CD4-positive, CD25-positive, alpha-beta regulatory T cell (primary cell): ENCODE measurements at regions not wholly inside any gene's neighbourhood (a gene's known extent, or its start where the extent isn't known, plus 50 kb on each side); places are given as distances from the start of the nearest gene placed in this dataset.

Experiments
- ATAC-seq, 2 donors: fragments of 150-1000 bp; cut with Tn5 transposase; one replicate each; pipeline ENCODE4 v1.10.0; 2021; ENCODE audit warnings: low read depth in 2 of 2, moderate number of reproducible peaks in 2 of 2, moderate library complexity in 1 of 2
- DNase-seq, 3 donors: peaks; one replicate each; pipeline versions ENCODE4 v3.0.0 to v3.0.0-alpha.2; 2012 to 2022; ENCODE audit warnings: mixed read lengths in 1 of 3
- H3K27ac ChIP-seq: one replicate; pipeline ENCODE4 v1.7.0; 2013; ENCODE audit warnings: mild to moderate bottlenecking, low read length; ENCODE audit not compliant: insufficient read depth, poor library complexity, severe bottlenecking
- H3K27me3 ChIP-seq: one replicate; pipeline ENCODE4 v1.7.0; 2013; ENCODE audit warnings: low read length; ENCODE audit not compliant: control insufficient read depth, insufficient read depth
- H3K36me3 ChIP-seq: one replicate; pipeline ENCODE4 v1.7.0; 2013; ENCODE audit warnings: mild to moderate bottlenecking, low read length, moderate library complexity; ENCODE audit not compliant: control insufficient read depth, insufficient read depth
- H3K4me1 ChIP-seq: 2 replicates; pipeline ENCODE4 v1.7.0; 2013; ENCODE audit warnings: mild to moderate bottlenecking, low read length; ENCODE audit not compliant: insufficient read depth, control insufficient read depth, poor library complexity, severe bottlenecking
- H3K4me3 ChIP-seq: one replicate; pipeline ENCODE4 v1.7.0; 2013; ENCODE audit warnings: low read depth, mild to moderate bottlenecking, low read length, moderate library complexity
- H3K9me3 ChIP-seq, 2 experiments: 1 replicate in 1 of 2; 2 replicates in 1 of 2; pipeline ENCODE4 v1.7.0; 2013; ENCODE audit warnings: low read length in 2 of 2, mild to moderate bottlenecking in 1 of 2, moderate library complexity in 1 of 2; ENCODE audit not compliant: control insufficient read depth in 2 of 2
- H3K27ac Mint-ChIP-seq, 3 donors: one replicate each; pipeline ENCODE4 v1.8.0; 2020 to 2022; ENCODE audit warnings: mild to moderate bottlenecking in 3 of 3, mixed read lengths in 3 of 3, moderate library complexity in 2 of 3
- H3K27me3 Mint-ChIP-seq: one replicate; pipeline ENCODE4 v1.8.0; 2022; ENCODE audit warnings: mild to moderate bottlenecking, mixed read lengths
- H3K36me3 Mint-ChIP-seq: one replicate; pipeline ENCODE4 v1.8.0; 2020; ENCODE audit warnings: mixed read lengths
- H3K4me1 Mint-ChIP-seq, 4 donors: one replicate each; pipeline ENCODE4 v1.8.0; 2020 to 2022; ENCODE audit warnings: mixed read lengths in 4 of 4, mild to moderate bottlenecking in 1 of 4
- H3K4me3 Mint-ChIP-seq, 4 donors: one replicate each; pipeline ENCODE4 v1.8.0; 2020 to 2022; ENCODE audit warnings: mild to moderate bottlenecking in 4 of 4, mixed read lengths in 4 of 4, moderate library complexity in 3 of 4
- H3K9me3 Mint-ChIP-seq, 7 donors: one replicate each; pipeline ENCODE4 v1.8.0; 2020 to 2022; ENCODE audit warnings: mixed read lengths in 7 of 7, mild to moderate bottlenecking in 3 of 7, moderate library complexity in 2 of 7

GRCh38 chr2:134770702-134771101 is 51.9 kb upstream of the TMEM163 start:
- Histone ChIP-seq H3K36me3 (no peaks in the 10 kb centered on the region), H3K27ac (no peak overlapping the region), H3K9me3 (no peaks in the 10 kb centered on the region), H3K4me1 (no peaks in the 10 kb centered on the region), H3K4me3 (no peak overlapping the region), H3K27me3 (no peaks in the 10 kb centered on the region)
- H3K4me1 Mint-ChIP-seq: peaks cover 0 to 4% (median 1%) of the 10 kb centered on the region in 4 donors
- H3K36me3 Mint-ChIP-seq: no peaks in the 10 kb centered on the region
- DNase-seq (no peak), ATAC-seq (no peak)
- no peak overlapping the region for H3K27ac Mint-ChIP-seq
- H3K27me3 Mint-ChIP-seq: peaks cover 10% of the 10 kb centered on the region
- H3K4me3 Mint-ChIP-seq: no peak overlapping the region
- peaks cover 0 to 4% (median 0%) of the 10 kb centered on the region in 7 donors for H3K9me3 Mint-ChIP-seq

- Mint-ChIP-seq H3K4me3 (no peak overlapping the region), H3K9me3 (peaks cover 0 to 4% (median 0%) of the 10 kb centered on the region in 7 donors), H3K27me3 (peaks cover 10% of the 10 kb centered on the region), H3K4me1 (peaks cover 0 to 4% (median 1%) of the 10 kb centered on the region in 4 donors), H3K27ac (no peak overlapping the region), H3K36me3 (no peaks in the 10 kb centered on the region)
- Histone ChIP-seq H3K27me3 (peaks cover under 1% of the 10 kb centered on the region), H3K4me1 (no peaks in the 10 kb centered on the region), H3K36me3 (no peaks in the 10 kb centered on the region), H3K27ac (no peak overlapping the region), H3K4me3 (no peak overlapping the region), H3K9me3 (no peaks in the 10 kb centered on the region)
- ATAC-seq (no peak), DNase-seq (no peak)
These were observed 52.6 kb upstream of the TMEM163 start for GRCh38 chr2:134771313-134771801.

GRCh38 chr2:134772493-134773169 is 53.8 kb upstream of the TMEM163 start:
- H3K36me3 ChIP-seq: no peaks in the 10 kb centered on the region
- ATAC-seq: no peak
- H3K4me1 ChIP-seq: no peaks in the 10 kb centered on the region
- H3K4me3 Mint-ChIP-seq: no peak overlapping the region
- H3K9me3 ChIP-seq: no peaks in the 10 kb centered on the region
- no peak overlapping the region for H3K4me3 ChIP-seq
- H3K9me3 Mint-ChIP-seq: peaks cover 0 to 1% (median 0%) of the 10 kb centered on the region in 7 donors
- peaks cover 5% of the 10 kb centered on the region for H3K27me3 ChIP-seq
- peaks cover 10% of the 10 kb centered on the region for H3K27me3 Mint-ChIP-seq
- no peak overlapping the region for H3K27ac Mint-ChIP-seq
- no peak for DNase-seq
- H3K27ac ChIP-seq: no peak overlapping the region
- no peaks in the 10 kb centered on the region for H3K36me3 Mint-ChIP-seq
- peaks cover 0 to 4% (median 1%) of the 10 kb centered on the region in 4 donors for H3K4me1 Mint-ChIP-seq

DNA sequence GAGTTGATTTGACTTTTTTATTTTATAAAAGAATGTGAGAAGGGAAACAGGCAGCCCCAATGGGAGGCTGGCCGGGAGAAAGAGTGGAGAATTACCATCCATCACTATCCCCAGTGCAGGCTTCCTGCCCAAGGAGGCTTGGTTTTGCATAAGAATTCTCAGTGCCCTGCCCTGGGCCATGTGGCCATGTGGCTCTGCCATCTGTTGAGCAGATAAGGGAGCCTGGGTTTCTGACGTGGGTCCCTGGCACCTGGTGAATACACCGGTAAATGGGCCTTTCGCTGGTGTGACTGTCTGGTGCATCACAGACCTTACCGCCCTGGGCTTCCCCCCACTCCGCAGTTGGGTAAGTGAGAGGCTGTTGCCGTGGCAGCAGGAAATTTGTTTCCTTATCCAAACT is 54.5 kb upstream of the TMEM163 start:
- ATAC-seq: no peak
- no peaks in the 10 kb centered on the region for H3K36me3 Mint-ChIP-seq
- H3K27me3 Mint-ChIP-seq: peaks cover 16% of the 10 kb centered on the region
- Histone ChIP-seq H3K4me3 (no peak overlapping the region), H3K27me3 (peaks cover 5% of the 10 kb centered on the region), H3K27ac (no peak overlapping the region), H3K9me3 (no peaks in the 10 kb centered on the region), H3K4me1 (no peaks in the 10 kb centered on the region), H3K36me3 (no peaks in the 10 kb centered on the region)
- no peak overlapping the region for H3K27ac Mint-ChIP-seq
- DNase-seq: no peak
- peaks cover 0 to 1% (median 0%) of the 10 kb centered on the region in 7 donors for H3K9me3 Mint-ChIP-seq
- peaks cover 0 to 4% (median 1%) of the 10 kb centered on the region in 4 donors for H3K4me1 Mint-ChIP-seq
- H3K4me3 Mint-ChIP-seq: no peak overlapping the region

DNA sequence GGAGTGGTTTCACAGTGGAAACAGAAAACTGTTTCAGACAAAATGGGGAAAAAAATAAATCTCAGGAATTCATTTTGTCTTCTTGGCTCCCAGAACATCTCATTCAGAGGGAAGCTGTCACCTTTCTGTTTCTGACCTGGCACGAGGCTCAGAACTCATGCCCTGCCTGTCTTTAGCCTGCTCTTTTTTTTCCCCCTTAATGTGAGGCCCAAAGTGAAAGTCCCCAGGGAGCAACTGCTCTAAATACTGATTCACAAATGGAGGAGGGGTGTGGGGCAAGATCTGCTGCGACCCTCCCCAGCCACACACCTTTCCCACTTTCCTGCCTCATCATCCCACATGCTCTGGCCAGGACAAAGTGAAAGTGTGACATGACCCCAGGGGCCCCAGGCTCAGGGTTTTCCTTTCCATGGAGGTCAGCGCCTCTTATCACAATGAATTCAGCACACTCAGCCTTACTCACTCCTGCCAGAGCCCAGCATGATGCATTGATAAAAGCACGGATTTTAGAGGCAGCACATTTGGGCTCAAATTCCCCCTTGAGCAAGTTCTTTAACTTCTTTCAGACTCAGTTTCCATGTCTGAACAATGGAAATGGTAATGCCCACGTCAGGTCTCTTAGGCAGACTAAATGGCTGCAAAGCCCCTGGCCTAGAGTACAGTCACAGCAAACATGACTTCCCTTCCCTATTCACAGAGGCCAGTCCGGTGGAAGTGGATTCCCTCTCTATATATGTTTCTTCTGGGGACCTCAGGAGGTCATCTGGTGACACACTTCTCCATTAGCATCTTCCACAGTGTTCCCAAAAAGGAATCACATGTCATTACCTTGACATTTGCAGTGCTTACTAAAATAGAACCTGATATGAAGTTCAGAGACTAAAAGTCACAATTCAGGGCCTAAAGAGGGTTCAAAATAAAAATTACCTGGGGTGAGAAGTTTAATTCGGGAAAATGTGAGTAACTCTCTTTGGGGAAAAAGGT is 55.3 kb upstream of the TMEM163 start:
- no peak for ATAC-seq
- no peak overlapping the region for H3K27ac Mint-ChIP-seq

DNA sequence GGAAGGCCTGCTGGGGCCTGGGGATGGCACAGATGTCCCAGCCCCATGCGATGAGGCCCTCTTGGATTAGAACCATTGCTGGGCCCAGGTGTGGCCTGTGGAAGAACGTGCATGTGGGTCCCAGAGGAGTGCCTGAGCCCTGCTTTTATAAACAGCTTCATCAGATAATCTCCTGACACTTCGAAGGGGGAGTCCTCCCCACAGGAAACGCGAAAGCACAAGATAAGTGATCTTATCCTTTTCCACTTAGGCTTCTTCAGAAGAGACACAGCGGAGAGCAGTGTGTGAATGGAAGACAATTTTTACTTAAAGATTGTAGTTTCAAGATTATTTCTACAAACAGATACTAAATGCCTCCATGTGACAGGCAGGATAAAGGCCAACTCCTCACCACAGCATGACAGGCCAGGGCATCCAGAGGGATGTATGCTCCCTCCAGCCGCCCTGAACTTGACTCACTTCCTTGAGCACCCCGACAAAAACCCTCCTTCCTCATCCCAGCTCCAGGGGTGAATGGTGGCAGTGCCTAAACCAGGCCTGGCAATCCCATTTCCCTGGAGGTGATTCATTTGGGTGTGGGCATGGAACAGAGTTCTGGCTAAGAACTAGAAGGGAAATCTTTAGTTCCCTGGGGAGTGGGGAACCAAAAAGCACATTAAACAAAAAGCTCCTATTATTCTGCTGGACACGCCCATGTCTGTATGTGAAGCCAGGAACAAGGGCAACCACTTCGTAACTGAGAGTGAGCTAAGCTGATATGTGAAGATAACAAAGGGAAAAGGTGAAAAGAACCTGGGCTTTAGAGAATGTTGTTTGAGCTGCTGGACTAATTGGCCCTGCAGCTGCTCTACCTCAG is 56.2 kb upstream of the TMEM163 start:
- Mint-ChIP-seq H3K4me1 (peaks cover 0 to 4% (median 1%) of the 10 kb centered on the region in 4 donors), H3K4me3 (no peak overlapping the region), H3K27ac (no peak overlapping the region), H3K27me3 (peaks cover 20% of the 10 kb centered on the region), H3K36me3 (no peaks in the 10 kb centered on the region), H3K9me3 (peaks cover 0 to 1% (median 0%) of the 10 kb centered on the region in 7 donors)
- ATAC-seq (no peak), DNase-seq (no peak)
- H3K4me1 ChIP-seq: no peaks in the 10 kb centered on the region
- no peak overlapping the region for H3K4me3 ChIP-seq
- H3K27ac ChIP-seq: no peak overlapping the region
- H3K9me3 ChIP-seq: no peaks in the 10 kb centered on the region
- H3K27me3 ChIP-seq: peaks cover 5% of the 10 kb centered on the region
- no peaks in the 10 kb centered on the region for H3K36me3 ChIP-seq

More for the DNA sequence above, 55.3 kb upstream of the TMEM163 start:
- Mint-ChIP-seq H3K9me3 (peaks cover 0 to 1% (median 0%) of the 10 kb centered on the region in 7 donors), H3K4me1 (peaks cover 0 to 4% (median 1%) of the 10 kb centered on the region in 4 donors), H3K4me3 (no peak overlapping the region), H3K36me3 (no peaks in the 10 kb centered on the region), H3K27me3 (peaks cover 16% of the 10 kb centered on the region)
- peaks cover 5% of the 10 kb centered on the region for H3K27me3 ChIP-seq
- H3K27ac ChIP-seq: no peak overlapping the region
- H3K4me1 ChIP-seq: no peaks in the 10 kb centered on the region
- no peak overlapping the region for H3K4me3 ChIP-seq
- no peaks in the 10 kb centered on the region for H3K9me3 ChIP-seq
- no peak for DNase-seq
- no peaks in the 10 kb centered on the region for H3K36me3 ChIP-seq

DNA sequence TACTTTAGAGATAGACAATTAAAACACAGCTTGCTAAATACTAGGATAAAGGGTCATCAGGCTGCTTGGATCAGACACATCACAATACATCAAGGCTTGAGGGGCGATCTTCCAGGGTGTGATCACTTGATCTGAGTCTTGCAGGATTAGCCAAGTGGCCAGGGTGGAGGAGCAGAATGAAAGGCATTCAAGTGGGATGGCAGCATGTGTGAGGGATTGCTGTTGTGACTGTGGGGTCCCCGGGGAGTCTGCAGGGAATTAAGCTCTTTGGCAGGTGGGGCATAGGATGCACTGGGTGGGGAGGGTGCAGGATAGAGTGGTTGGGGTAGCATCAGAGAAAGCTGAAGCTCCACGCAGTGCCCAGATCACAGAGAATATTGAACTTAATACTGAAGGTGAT is 58.0 kb upstream of the TMEM163 start:
- no peak overlapping the region for H3K27ac ChIP-seq
- Mint-ChIP-seq H3K4me1 (peaks cover 0 to 6% (median 3%) of the 10 kb centered on the region in 4 donors), H3K27ac (no peak overlapping the region), H3K9me3 (peaks cover 0 to 1% (median 0%) of the 10 kb centered on the region in 7 donors), H3K4me3 (no peak overlapping the region), H3K27me3 (peaks cover 25% of the 10 kb centered on the region), H3K36me3 (no peaks in the 10 kb centered on the region)
- no peaks in the 10 kb centered on the region for H3K9me3 ChIP-seq
- H3K4me1 ChIP-seq: no peaks in the 10 kb centered on the region
- H3K27me3 ChIP-seq: peaks cover 5% of the 10 kb centered on the region
- DNase-seq (no peak), ATAC-seq (no peak)
- no peaks in the 10 kb centered on the region for H3K36me3 ChIP-seq
- no peak overlapping the region for H3K4me3 ChIP-seq
